Glomerular endothelial cell (primary cell): ENCODE measurements at regions not wholly inside any gene's neighbourhood (a gene's known extent, or its start where the extent isn't known, plus 50 kb on each side); places are given as distances from the start of the nearest gene placed in this dataset.
"Not testable (repeated sequence)": the region's sequence is repeated elsewhere in the genome, so short reads cannot be mapped to it uniquely, and the experiment has no call there.

Source experiments
- DNase-seq: peaks from one replicate; pipeline ENCODE4 v3.0.0-alpha.2; 2011; ENCODE audit warnings: low read depth, low spot score; ENCODE audit errors: extremely low read depth

DNA sequence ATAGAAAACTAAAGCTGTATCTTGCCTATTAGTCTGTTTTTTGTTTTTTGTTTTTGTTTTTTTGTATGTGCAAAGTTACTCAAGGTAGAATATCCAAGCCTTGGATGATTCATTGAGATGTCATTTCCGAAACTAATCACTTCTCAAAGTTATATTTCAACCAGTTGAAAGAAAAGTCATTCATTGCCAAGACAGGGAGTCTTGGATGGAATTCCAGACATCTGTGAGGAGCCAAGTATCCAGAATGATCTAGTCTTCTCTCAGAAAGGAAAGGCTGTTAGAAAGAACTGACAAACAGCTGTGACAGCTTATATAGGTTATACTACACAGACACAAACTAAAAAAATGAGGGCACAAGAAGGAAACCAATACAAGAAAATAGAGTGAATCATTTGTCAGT is 141.1 kb upstream of the NDST3 start:
- no peak for DNase-seq

DNA sequence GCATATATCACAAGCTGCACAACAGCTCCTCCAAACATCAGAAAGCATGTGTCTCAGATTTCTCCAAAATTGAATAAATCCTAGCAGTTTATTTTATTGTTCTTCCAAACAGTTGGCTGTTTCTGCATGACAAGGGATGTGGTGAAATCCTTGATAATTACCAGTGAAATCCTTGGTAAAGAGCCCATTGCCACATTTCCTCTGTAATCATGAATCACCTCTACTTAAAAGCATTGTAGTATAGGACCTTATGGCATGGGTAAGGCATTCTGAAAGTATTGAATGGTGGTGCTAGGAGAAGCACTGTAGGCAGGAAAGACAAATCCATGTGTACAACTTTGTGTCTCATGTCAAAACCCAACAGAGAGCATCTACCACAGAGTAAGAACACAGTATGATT is 135.8 kb upstream of the NDST3 start:
- DNase-seq: no peak

DNA sequence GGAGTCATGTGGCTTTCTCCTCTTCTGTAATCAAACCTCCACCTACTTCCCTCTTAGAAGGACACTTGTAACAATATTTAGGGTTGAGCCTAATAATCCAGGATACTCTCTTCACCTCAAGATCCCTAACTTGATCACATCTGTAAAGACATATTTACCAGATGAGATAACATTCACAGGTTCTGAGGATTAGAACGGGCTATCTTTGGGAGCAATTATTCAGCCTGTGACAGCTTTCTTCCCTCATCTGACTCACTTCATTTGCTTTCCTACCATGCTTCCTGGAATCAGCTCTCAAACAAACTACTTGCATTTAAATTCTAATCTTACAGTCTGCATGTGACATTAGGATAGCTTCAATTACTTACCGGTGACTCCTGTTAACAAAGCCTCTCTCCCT is 133.5 kb upstream of the NDST3 start:
- no peak for DNase-seq

DNA sequence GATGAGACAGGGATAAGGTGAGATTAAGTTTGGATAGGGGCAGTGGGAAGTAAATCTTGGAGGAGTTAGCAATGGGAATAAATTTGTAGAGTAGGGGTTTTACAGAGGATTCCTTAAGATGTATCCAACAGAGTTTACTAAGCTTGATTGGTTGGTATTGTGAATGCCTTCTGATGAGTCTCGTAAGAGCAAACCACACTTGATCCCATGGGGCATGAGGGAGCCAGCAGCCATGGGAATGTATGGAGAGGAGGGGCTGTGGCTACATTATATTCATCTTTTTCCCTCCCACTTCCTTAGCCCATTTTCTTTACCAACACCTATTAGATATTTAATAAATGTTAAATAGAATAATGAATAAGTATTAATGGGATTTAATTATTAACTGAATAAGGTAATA is 126.6 kb upstream of the NDST3 start:
- no peak for DNase-seq

DNA sequence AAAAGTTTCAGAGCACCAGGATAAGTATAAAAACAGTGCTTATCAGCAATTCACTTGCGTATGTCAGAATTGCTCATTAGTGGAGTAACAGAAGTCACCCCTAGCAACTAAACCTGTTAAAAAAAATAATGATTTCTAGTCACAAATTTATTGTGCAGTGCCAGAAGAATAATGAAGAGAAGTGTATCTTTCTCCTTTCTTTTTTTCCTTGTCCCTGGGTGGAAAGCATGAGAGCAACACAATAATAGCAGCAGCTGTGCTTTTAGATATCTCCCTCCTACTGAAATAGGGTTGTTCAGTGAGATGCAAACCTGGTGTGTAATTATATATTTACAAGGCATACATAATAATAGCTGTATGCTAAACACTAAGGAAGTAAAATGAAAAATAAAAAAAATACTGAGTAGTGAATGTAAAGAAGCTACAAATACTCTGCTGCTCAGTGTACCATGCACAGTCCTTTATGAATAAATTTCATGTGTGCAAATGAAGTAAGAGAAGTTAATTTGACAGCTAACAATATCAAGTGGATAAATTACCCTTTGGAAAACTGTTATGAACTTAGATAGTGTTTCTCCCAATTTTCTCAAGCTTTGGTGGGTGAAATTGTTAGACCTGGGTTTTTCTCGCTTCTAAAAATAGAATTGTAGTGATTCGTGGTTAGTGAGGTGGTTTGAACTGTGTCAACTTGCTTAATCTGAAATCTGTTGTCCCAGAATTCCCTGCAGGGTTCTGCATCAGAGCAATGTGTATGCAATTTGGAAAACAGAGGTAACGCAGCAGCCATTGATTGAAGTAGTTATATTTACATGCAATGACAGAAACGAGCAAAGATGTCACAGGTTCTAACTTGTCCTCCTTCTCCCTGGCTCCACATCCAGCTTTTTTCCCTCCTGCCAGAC is 125.7 kb upstream of the NDST3 start:
- no peak for DNase-seq

DNA sequence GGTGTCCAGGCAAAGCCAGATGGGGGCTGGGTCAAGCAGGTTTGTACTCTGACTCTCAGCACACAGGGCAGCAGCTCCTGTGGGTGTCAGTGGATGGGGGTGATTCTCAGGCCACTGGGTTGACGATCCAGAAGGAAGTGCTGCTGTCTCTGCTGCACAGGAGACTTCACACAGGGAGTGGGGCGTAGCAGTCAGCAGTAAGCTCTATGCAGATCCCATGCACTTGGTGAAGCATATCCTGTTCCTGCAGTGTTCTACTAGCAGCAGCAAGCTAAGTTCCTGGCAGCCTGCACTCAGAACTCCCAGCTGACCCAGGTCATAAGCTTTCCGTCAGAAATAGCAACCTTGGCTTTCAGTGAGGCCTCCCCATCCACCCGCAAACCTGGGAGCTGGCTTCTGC is 117.6 kb upstream of the NDST3 start:
- no peak for DNase-seq

DNA sequence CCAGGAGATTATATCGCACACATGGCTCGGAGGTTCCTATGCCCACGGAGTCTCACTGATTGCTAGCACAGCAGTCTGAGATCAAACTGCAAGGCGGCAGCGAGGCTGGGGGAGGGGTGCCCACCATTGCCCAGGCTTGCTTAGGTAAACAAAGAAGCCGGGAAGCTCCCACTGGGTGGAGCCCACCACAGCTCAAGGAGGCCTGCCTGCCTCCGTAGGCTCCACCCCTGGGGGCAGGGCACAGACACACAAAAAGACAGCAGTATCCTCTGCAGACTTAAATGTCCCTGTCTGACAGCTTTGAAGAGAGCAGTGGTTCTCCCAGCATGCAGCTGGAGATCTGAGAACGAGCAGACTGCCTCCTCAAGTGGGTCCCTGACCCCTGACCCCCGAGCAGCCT is 112.0 kb upstream of the NDST3 start:
- not testable (repeated sequence) for DNase-seq

DNA sequence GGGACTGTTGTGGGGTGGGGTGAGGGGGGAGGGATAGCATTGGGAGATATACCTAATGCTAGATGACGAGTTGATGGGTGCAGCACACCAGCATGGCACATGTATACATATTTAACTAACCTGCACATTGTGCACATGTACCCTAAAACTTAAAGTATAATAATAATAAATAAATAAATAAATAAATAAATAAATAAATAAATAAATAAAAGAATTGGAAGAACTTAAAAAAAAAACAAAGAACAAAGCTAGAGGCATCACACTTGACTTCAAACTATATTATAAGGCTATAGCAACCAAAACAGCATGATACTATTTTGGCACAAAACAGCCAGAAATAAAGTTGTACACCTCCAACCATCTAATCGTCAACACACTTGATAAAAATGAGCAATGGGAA is 106.5 kb upstream of the NDST3 start:
- DNase-seq: not testable (repeated sequence)

DNA sequence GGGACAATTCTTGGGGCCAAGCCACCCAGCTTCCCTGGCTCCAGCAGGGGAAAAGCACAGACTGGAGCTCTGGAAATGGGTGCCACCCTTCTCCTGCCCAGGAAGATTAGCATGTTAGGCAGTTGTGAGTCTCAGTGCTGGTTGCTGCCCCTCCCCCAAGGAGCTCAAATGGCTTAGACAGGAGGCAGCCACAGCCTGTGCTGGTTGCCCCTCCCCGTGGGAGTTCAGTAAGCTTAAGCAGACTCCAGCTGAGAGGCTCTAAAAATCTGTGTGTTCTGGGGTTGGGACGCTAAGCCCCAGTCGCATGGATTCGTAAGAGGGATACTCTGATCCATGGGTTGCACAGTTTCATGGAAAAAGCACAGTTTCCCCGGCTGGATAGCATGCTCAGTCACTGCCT is 92.7 kb upstream of the NDST3 start:
- DNase-seq: no peak

DNA sequence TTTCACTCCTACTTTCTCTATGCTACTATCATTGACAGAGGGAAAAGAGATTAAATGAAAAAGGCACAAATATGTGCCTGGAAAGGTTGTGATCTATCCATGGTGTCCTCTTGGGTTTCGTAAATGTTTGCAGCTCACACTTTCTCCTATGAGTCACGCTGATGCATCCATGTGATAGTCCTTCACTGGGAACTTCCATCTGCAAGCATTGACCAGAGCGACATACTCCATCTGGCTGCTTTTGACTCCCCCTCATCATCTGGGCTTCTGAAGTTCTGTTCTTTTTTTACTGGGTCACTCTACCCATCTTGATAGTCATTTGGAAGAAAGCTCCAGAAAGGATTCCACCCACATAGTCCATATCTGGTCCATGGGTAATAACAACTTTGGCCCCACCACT is 84.7 kb upstream of the NDST3 start:
- DNase-seq: no peak

DNA sequence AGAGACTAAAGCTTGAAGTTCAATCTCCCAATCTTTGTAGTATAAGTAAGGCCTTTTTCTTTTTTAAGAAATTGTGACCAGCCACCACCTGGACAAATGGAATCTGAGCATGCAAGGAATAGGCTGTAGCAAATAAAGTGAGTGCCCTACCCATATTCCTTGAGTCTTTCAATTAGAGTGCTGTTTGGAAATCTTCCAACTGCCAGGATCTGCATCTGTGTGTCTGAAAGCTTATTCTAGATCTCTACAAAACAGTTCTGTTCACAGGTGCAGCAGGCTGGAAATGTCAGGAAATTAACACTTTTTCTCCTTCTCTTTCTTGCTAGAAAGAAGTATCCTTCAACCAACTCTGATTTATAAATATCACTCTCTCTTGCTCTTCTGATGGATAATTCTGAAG is 76.7 kb upstream of the NDST3 start:
- DNase-seq: no peak

DNA sequence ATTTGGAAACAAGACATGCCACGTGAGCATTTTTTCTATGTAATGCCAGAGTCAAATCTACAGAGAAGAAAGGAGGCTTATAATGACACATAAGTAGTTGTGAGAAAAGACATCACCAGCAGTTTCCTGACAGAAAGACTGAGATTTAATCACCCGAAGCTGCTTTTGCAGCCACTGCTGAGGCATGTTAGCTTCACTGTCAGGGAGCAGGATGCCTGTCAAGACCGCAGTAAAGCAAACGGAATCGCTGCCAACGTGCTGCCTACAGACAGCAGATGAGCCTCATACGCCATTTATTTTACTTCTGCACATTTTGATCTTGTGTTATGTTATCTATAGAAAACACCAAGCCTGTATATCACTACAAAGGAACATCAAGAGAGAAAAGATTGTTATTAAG is 68.7 kb upstream of the NDST3 start:
- no peak for DNase-seq

DNA sequence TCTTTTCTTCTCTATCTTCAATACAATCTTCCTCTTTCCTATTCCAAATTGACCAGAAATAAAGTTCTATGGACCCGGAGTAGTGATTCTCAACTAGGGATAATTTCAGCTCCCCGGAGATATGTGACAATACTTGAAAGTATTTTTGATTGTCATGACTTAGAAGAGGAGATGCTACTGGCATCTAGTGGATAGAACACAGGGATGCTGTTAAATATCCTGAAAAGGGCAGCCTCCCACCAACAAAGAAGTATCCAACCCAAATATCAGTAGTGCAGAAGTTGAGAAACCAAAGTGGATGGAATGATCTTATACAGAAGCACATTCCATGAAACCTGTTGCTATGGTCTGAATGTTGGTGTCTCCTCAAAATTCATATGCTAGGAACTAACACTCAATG is 65.7 kb upstream of the NDST3 start:
- no peak for DNase-seq

DNA sequence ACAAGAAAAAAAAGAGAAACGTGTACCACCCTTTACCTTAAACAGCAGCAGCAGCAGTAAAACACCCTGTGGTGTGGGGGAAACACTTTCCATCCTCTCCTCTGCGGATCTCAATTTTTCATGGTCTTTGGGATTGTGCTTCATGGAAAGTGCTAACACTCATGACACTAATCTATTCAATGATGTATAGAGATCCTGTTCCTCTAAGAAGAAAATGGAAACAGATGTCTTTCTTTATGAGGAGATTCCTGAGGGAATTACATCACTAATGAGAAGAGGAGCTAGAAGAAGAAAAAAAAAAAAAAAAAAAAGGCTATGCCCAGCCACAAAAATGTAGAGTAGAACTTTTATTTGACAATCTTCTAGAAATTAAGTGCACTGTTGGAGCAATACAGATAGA is 62.9 kb upstream of the NDST3 start:
- no peak for DNase-seq

DNA sequence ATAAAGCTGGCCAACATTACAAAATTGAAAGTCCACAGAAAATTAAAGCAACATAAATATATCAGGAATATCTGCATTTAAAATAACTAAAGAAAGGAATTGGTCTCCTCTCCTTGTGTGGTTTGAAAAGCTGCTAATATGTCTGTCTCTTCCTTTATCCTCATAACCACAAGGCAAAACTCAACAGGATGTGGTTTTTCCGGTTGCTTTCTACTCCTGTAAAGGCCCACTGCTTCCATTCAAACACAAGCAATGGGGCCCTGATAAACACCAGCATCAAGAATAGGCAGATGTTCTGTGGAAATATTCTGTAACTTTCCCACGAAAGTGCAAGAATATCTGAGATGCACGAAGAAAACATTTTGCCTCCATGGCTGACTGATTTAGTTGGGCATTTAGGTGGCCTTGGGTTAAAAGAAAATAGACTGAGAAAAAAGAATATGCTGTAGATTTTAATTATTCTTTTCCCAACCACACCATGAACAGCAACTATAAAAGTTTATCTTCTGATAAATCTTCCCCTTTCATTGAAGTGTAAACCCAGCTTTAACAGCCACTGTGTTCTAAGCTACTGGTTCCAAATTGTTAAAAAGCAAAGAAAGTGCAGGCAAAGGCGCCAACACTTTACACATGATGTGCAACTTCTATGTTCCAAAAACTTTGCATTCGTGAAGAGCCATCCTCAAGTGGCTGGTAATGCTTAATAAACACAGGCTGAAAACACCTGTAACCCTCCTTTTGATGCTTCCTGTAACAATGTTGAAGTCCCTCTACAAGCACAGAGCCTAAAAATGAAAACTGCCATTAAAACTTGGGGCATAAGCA is 50.5 kb upstream of the NDST3 start:
- DNase-seq: no peak

DNA sequence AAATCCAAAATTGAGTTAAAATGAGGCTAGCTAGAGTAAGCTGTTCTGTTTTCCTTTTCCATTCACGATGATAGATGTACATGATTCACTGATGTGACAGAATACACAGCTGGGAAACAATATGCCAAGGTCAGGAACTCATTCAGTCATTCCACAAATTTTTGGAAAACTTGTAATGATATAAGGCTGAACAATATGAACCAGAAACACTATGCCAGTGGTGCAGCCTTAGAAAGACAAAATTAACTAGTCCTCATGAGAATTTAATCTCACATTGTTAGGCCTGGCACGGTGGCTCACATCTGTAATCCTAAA is 50.0 kb upstream of the NDST3 start:
- DNase-seq: no peak
